Ovary (tissue), 7 donors: ENCODE measurements at regions not wholly inside any gene's neighbourhood (a gene's known extent, or its start where the extent isn't known, plus 50 kb on each side); places are given as distances from the start of the nearest gene placed in this dataset.

Source experiments
- DNase-seq, 5 donors: peaks; one replicate each; pipeline ENCODE4 v3.0.0-alpha.2; 2019 to 2020
- H3K27ac ChIP-seq, 2 donors: fragments of 200-600 bp; one replicate each; pipeline versions ENCODE4 v1.5.1 to v1.8.0; 2019 to 2022
- H3K27me3 ChIP-seq: fragments of 200-600 bp; one replicate; pipeline ENCODE4 v1.8.0; 2022
- H3K36me3 ChIP-seq: fragments of 200-600 bp; sonication (generic); one replicate; pipeline ENCODE4 v1.5.1; 2019
- H3K4me1 ChIP-seq: one replicate; pipeline ENCODE4 v1.8.1; 2013; ENCODE audit warnings: mild to moderate bottlenecking, moderate library complexity; ENCODE audit not compliant: insufficient read depth
- H3K4me3 ChIP-seq: fragments of 200-600 bp; sonication (generic); one replicate; pipeline ENCODE4 v1.5.1; 2017
- H3K9me3 ChIP-seq, 2 donors: fragments of 200-600 bp in 1 of 2; sonication (generic) in 1 of 2; one replicate each; pipeline versions ENCODE4 v1.5.1 to v1.8.1; 2013 to 2019; ENCODE audit warnings: mild to moderate bottlenecking in 1 of 2, moderate library complexity in 1 of 2
- EP300 ChIP-seq: sonication (generic); formaldehyde crosslinking; IDR thresholded peaks from one replicate; pipeline ENCODE4 v1.6.1; 2017; ENCODE audit warnings: antibody characterized with exemption
- POLR2A ChIP-seq: fragments of 450-650 bp; IDR thresholded peaks from one replicate; pipeline ENCODE4 v1.6.1; 2017; ENCODE audit warnings: antibody characterized with exemption, mild to moderate bottlenecking, moderate library complexity
- WGBS, 3 donors: extraction: QIAGEN DNeasy Blood & Tissue Kit in 1 of 3; methylation state at CpG; one replicate each; pipeline versions ENCODE4 v1.1.5 to v1.1.7; 2013 to 2017; 5-methylcytosine and 5-hydroxymethylcytosine counted together
- intact Hi-C, 4 donors: fragments of 100-400 bp; cut with DNase I; formaldehyde crosslinking; loops; one replicate each; pipeline versions ENCODE4 v1.11.0 to v1.15.1; 2022 to 2023
- TF ChIP-seq, protein P1 (sequence below), 3 donors: fragments of 450-650 bp in 2 of 3; fragments of 200-600 bp in 1 of 3; IDR thresholded peaks; one replicate each; pipeline versions ENCODE4 v1.5.1 to v1.8.0; 2016 to 2022; ENCODE audit warnings: antibody characterized with exemption in 3 of 3, mild to moderate bottlenecking in 1 of 3
- donor health status: DM: no; HTN: no; CAD: no; lungs with moderate emphysema.
- donor health status: DM: no; HTN: no; CAD: no.
- donor health status: Bipolar disorder and iron deficiency.
- donor health status: DM: no; HTN: no; CAD: no.
- donor health status: DM: yes; HTN: yes; CAD: no.

DNA sequence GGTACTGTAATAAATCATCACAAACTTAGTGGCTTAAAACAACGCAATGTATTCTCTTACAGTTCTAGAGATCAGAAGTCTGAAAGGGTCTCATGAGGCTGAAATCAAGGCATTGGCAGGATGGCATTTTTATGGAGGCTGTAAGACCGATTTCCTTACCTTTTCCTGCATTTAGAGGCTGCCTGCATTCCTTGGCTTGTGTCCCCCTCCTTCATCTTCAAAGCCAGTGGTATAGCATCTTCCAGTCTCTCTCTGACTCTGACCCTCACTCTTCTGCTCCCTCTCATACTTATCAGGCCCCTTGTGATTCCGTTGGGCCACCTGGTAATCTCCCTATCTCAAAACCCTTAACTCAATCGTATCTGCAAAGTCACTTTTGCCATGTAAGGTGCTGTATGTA, 258.2 kb upstream of the JADE1 start:
- H3K4me1 ChIP-seq: peaks cover 9% of the 10 kb centered on the region
- 96 to 98% (median 98%) methylated on average over 4 of the region's 4 CpGs for WGBS, 3 donors
- intact Hi-C loops: loop anchor here in 2 of 4 donors (10.0 kb wide), 3 partner anchors 86 to 264 kb away; no protein-coding TSS in a partner anchor

DNA sequence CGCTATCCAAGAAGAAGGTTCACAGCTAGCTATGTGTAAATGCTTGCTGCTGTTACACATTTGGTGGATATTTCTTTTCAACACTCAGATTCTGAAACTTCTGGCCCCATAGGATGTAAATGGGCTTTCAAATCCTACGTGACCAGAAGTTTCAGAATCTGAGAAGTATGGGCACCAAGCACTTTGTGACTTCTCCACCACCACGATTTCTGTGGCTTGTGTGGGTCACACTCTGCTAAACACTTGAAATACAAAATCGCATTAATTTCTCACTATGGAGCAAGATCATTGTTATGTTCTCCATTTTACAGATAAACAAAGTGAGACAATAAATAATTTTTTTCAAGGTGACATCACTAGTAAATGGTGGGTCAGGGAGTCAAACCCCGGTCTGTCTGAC, 259.4 kb upstream of the JADE1 start:
- Histone ChIP-seq H3K4me1 (peaks cover 9% of the 10 kb centered on the region), H3K9me3 (no peaks in the 10 kb centered on the region), H3K27me3 (no peaks in the 10 kb centered on the region), H3K4me3 (no peak overlapping the region), H3K27ac (no peak overlapping the region), H3K36me3 (no peaks in the 10 kb centered on the region)
- 94 to 96% (median 96%) methylated on average over 5 of the region's 5 CpGs for WGBS, 3 donors
- no peak for DNase-seq
- TF ChIP-seq POLR2A: no peak
- TF ChIP-seq EP300: no peak
- TF ChIP-seq, protein P1, sequence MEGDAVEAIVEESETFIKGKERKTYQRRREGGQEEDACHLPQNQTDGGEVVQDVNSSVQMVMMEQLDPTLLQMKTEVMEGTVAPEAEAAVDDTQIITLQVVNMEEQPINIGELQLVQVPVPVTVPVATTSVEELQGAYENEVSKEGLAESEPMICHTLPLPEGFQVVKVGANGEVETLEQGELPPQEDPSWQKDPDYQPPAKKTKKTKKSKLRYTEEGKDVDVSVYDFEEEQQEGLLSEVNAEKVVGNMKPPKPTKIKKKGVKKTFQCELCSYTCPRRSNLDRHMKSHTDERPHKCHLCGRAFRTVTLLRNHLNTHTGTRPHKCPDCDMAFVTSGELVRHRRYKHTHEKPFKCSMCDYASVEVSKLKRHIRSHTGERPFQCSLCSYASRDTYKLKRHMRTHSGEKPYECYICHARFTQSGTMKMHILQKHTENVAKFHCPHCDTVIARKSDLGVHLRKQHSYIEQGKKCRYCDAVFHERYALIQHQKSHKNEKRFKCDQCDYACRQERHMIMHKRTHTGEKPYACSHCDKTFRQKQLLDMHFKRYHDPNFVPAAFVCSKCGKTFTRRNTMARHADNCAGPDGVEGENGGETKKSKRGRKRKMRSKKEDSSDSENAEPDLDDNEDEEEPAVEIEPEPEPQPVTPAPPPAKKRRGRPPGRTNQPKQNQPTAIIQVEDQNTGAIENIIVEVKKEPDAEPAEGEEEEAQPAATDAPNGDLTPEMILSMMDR (IDR thresholded peaks at IDR 0.05): no peak
- intact Hi-C loops: loop anchor here in 2 of 4 donors (10.0 kb wide), 3 partner anchors 85 to 265 kb away; no protein-coding TSS in a partner anchor

More for the DNA sequence above, 258.2 kb upstream of the JADE1 start:
- no peak overlapping the region for H3K4me3 ChIP-seq
- H3K27ac ChIP-seq: no peak overlapping the region
- no peaks in the 10 kb centered on the region for H3K27me3 ChIP-seq
- no peaks in the 10 kb centered on the region for H3K36me3 ChIP-seq
- H3K9me3 ChIP-seq: no peaks in the 10 kb centered on the region
- DNase-seq: no peak
- no peak for TF ChIP-seq EP300
- no peak for TF ChIP-seq POLR2A
- TF ChIP-seq, protein P1 (IDR thresholded peaks at IDR 0.05): no peak

DNA sequence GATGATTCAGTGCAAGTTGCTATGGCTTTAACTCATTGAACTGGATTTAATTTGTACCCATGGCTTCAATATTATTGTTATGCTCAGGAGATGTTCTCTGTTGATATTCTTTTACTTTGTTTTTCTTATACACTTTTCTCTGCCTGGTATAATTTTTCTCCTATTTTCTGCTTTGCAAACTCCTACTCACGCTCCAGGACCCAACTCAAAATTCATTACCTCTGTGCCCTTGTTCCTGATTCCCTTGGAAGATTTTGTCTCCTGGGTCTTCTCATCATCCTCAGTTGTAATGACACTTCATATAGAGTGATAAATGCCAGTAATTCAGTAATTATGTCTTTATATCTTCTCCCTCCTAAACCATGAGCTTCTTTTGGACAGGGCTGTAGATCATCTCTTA, 259.9 kb upstream of the JADE1 start:
- H3K27me3 ChIP-seq: no peaks in the 10 kb centered on the region
- H3K27ac ChIP-seq: no peak overlapping the region
- TF ChIP-seq, protein P1 (IDR thresholded peaks at IDR 0.05): no peak
- no peak for TF ChIP-seq EP300
- TF ChIP-seq POLR2A: no peak
- no peak overlapping the region for H3K4me3 ChIP-seq
- H3K9me3 ChIP-seq: no peaks in the 10 kb centered on the region
- DNase-seq: no peak
- intact Hi-C loops: loop anchor here in 2 of 4 donors (10.0 kb wide), 3 partner anchors 85 to 265 kb away; no protein-coding TSS in a partner anchor
- 89 to 100% (median 98%) methylated on average over 1 of the region's 1 CpG for WGBS, 3 donors
- H3K4me1 ChIP-seq: peaks cover 9% of the 10 kb centered on the region
- no peaks in the 10 kb centered on the region for H3K36me3 ChIP-seq

DNA sequence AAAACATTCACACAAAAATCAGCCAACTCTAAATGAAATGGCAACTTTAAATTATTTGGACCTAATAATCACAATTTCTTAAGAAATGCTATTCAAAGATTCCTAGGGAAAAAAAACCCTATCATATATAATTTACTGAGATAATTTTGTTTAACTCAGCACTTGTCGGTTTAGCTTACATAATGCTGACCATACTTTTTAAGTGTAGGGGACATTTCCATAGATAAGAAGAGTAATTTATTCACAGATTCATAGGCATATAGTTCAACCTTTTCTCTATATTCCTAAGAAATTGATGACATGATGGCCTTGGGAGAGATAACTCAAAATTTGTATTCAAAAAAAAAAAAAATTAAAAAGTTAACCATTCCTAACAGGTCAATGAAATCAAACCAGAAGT, 260.8 kb upstream of the PGRMC2 start:
- H3K27me3 ChIP-seq: no peaks in the 10 kb centered on the region
- no peak for DNase-seq
- no peak overlapping the region for H3K4me3 ChIP-seq
- no peaks in the 10 kb centered on the region for H3K36me3 ChIP-seq
- no peaks in the 10 kb centered on the region for H3K9me3 ChIP-seq
- no peak overlapping the region for H3K27ac ChIP-seq
- WGBS, 3 donors: 92 to 96% (median 92%) methylated on average over 1 of the region's 1 CpG
- intact Hi-C loops: no loop called here
- TF ChIP-seq POLR2A: no peak
- TF ChIP-seq, protein P1 (IDR thresholded peaks at IDR 0.05): no peak
- TF ChIP-seq EP300: no peak
- H3K4me1 ChIP-seq: peaks cover 2% of the 10 kb centered on the region
